HG03457 (cell line): ENCODE measurements at regions not wholly inside any gene's neighbourhood (a gene's known extent, or its start where the extent isn't known, plus 50 kb on each side); places are given as distances from the start of the nearest gene placed in this dataset.
"Not testable (repeated sequence)": the region's sequence is repeated elsewhere in the genome, so short reads cannot be mapped to it uniquely, and the experiment has no call there.

Experiments
- ATAC-seq: cut with Tn5 transposase; IDR thresholded peaks from one replicate; pipeline ENCODE4 v1.9.1; 2021; ENCODE audit warnings: moderate number of reproducible peaks; ENCODE audit not compliant: unreplicated experiment

DNA sequence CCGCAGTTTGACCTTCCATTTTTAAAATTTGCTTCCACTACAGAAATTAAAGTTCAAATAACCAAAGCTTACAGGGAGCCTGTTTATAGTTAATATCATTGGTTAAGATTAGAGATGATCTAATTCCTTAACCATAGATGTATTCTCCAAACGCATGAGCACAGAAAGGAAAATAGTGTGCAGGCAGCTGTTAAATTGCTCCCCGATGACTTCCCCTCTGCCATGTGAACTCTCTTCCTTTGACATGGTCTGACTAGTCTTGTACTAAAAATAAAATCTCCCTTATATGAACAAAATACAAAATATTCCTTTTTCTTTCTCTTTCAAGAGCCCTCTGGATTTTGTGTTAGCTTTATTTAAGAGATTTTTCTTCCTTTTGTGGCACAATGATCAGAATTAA is 507.6 kb upstream of the AMELY start:
- no peak for ATAC-seq

DNA sequence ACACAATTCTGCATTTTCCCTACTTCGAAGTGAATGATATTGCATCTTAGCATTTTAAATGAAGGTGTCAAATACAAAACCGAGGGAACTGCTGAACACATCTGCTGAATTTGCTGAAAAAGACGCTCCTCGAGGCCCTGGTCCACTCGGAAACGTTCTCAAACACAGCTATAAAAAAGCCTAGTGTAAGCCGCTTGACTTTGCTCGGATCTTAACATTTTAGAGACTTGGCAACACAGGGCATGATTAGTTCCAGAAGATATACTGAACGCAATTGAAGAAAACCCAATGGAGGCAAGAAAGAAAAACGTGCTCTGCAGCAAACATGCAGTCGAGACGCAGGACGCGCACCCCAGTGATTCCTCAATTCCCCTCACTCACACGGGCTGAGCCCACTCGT is 506.4 kb upstream of the AMELY start:
- ATAC-seq, result no peak

- ATAC-seq, result no peak
Observed at GRCh38 chrY:7416406-7416805, 504.9 kb upstream of the AMELY start.

DNA sequence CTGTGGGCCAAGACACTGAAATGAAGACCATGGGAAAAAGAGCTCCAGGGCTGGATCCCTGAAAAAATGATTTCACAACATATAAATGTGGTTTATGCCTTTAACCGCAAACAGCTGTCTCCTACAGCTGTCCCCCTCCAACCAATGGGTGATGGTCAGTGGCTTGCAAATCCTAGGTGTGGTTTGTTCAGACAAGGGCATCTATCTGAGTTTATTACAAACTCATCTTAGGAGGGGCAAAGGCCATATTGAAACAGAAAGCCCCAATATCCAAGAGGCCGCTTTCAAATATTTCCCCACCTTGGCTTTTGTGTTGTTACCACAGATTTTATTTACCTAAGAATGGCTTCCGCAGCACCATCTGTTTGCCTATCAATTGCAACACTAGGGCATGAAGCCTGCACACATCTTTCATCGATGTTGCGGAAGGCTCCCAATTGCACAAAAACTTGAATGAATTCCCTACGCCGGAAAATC is 503.6 kb upstream of the AMELY start:
- ATAC-seq, result no peak

- no peak for ATAC-seq
Observed at GRCh38 chrY:7390056-7390455, 478.5 kb upstream of the AMELY start.

- ATAC-seq, result no peak
Observed at GRCh38 chrY:7382988-7383387, 471.4 kb upstream of the AMELY start.

- ATAC-seq, result no peak
Observed at GRCh38 chrY:7377091-7377490, 465.5 kb upstream of the AMELY start.

- not testable (repeated sequence) for ATAC-seq
Observed at GRCh38 chrY:7374485-7374884, 462.9 kb upstream of the AMELY start.

- ATAC-seq, result not testable (repeated sequence)
Observed at GRCh38 chrY:7371953-7372352, 460.4 kb upstream of the AMELY start.

GRCh38 chrY:7371026-7371425 is 459.5 kb upstream of the AMELY start:
- ATAC-seq, result not testable (repeated sequence)

- ATAC-seq, result no peak
Observed at GRCh38 chrY:7359520-7359919, 448.0 kb upstream of the AMELY start.

- ATAC-seq, result no peak
Observed at GRCh38 chrY:7358103-7358752, 446.7 kb upstream of the AMELY start.

- ATAC-seq, result not testable (repeated sequence)
Observed at GRCh38 chrY:7355891-7356290, 444.3 kb upstream of the AMELY start.

- ATAC-seq, result no peak
Observed at GRCh38 chrY:7344661-7345060, 433.1 kb upstream of the AMELY start.

GRCh38 chrY:7343261-7343660 is 431.7 kb upstream of the AMELY start:
- ATAC-seq, result no peak

- ATAC-seq, result not testable (repeated sequence)
Observed at GRCh38 chrY:7342732-7343131, 431.2 kb upstream of the AMELY start.

GRCh38 chrY:7339391-7340087 is 428.0 kb upstream of the AMELY start:
- ATAC-seq, result no peak

DNA sequence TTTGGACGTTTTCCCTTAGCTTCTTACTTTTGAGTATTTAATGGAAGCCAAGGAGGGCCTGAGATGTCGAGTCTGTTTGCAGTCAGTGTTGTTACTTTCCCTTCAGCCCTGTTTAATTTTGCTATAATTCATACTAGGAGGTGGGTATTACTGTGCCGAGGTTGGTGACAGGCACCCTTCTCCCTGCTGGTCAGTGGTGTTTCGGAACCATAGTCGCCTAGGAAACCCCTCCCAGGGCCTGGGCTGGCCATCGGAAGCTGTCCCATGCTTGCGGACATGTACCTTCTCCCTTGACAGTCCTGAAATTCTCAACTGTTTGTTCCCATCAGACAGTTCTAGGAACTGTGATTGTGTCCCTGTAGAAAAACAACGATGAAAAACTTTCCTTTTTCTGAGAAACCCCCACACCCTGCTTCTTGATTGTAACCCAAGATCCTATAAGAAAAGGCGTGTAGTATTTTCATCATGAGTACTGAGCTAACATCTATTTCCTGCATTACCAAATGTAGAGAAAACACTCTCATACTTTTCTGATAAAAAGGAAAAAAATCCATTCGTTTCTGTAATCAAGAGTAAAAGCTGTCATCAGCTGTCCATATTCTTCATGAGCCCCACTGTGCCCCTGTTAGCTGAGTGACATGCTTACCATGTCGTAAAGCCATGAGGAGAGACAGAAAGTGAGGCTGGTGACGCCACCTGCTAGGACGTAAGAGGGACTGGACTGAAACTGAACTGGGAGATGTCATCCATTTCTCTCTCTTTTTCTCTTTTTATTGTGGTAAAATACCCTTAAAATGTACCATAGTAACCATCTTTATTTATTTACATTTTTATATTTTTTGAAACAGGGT is 424.7 kb upstream of the AMELY start:
- ATAC-seq, result no peak

DNA sequence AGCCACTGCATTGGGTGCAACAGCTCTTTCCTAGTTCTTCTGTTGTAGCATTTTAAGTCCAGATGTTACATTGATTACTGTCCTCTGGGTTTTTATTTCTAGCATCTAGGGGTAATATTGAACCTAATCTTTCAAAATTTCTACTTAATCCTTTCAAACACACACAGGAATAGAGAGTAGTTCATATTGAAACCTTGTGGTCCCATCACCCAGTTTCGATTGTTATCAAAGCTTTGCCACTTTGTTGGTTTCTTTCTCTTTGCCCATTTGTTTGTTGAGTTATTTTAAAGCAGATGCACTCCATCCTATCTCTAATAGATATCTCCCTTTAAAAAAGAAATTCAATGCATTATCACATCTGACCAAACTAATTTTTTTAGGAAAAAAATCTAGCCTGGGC is 422.9 kb upstream of the AMELY start:
- ATAC-seq, result no peak

DNA sequence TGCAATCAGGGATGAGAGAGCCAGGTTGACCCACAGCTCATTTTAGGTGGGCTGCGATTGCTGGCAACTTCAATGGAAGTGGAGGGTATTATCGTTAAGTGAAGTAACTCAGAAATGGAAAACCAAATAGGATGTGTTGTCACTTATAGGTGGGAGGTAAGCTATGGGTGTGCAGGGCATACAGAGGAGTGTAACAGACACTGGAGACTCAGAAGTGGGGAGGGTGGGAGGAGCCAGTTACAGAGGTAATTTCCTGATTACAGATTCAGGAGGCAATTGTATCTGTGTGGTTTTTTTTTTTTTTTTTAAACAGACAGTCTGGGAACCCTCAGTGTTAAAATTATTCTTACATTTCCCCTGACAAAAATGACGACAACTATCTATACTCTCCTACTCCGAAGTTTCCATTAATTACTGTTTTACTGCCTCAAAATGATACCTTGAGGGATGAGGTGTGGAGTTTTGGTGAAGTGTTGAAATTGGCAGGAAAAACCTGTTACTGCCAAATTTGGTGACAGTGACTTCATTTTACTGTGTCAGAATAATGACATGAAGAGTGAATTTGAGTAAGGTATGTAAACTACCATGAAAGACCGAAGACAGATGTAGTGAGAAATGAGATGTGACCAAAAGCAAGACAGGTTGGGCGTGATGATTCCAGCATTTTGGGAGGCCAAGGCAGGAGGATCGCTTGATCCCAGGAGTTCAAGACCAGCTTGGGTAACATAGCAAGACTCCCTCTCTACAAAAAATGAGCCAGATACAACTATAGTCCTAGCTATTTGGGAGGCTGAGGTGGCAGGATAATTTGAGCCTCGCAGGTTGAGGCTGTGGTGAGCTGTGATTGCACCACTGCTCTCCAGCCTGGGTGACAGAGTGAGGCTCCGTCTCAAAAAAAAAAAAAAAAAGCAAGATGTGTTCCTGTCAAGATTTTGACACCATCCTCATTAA is 415.0 kb upstream of the AMELY start:
- no peak for ATAC-seq

GRCh38 chrY:7325531-7325930 is 414.0 kb upstream of the AMELY start:
- ATAC-seq, result no peak
